Natural killer cell treated with Interleukin-12 subunit alpha and Interleukin-12 subunit beta and Interleukin-15 and Interleukin-18, amount 100 ng/mL, for 72 hours (primary cell): ENCODE measurements at regions not wholly inside any gene's neighbourhood (a gene's known extent, or its start where the extent isn't known, plus 50 kb on each side); places are given as distances from the start of the nearest gene placed in this dataset.

Source experiments
- ATAC-seq, 2 donors: fragments of 150-1000 bp; cut with Tn5 transposase in 1 of 2; sonication (Bioruptor Pico), chemical (Tn5 transposase) in 1 of 2; 2 replicates each; pipeline ENCODE4 v1.10.0; 2021
- DNase-seq: peaks from one replicate; pipeline ENCODE4 v3.0.0; 2022; ENCODE audit warnings: low spot score
- H3K27ac Mint-ChIP-seq, 2 donors: 1 replicate in 1 of 2; 2 replicates in 1 of 2; pipeline ENCODE4 v1.8.0; 2022; ENCODE audit warnings: mixed read lengths in 2 of 2, mild to moderate bottlenecking in 1 of 2, moderate library complexity in 1 of 2
- H3K27me3 Mint-ChIP-seq, 2 donors: 1 replicate in 1 of 2; 2 replicates in 1 of 2; pipeline ENCODE4 v1.8.0; 2022; ENCODE audit warnings: mixed read lengths in 2 of 2
- H3K36me3 Mint-ChIP-seq: one replicate; pipeline ENCODE4 v1.8.0; 2022; ENCODE audit warnings: mixed read lengths
- H3K4me1 Mint-ChIP-seq, 2 donors: 1 replicate in 1 of 2; 2 replicates in 1 of 2; pipeline ENCODE4 v1.8.0; 2022; ENCODE audit warnings: low read depth in 2 of 2, mixed read lengths in 2 of 2, mild to moderate bottlenecking in 1 of 2
- H3K4me3 Mint-ChIP-seq: one replicate; pipeline ENCODE4 v1.8.0; 2022; ENCODE audit warnings: mixed read lengths
- H3K9me3 Mint-ChIP-seq: 2 replicates; pipeline ENCODE4 v1.8.0; 2022; ENCODE audit warnings: mixed read lengths

DNA sequence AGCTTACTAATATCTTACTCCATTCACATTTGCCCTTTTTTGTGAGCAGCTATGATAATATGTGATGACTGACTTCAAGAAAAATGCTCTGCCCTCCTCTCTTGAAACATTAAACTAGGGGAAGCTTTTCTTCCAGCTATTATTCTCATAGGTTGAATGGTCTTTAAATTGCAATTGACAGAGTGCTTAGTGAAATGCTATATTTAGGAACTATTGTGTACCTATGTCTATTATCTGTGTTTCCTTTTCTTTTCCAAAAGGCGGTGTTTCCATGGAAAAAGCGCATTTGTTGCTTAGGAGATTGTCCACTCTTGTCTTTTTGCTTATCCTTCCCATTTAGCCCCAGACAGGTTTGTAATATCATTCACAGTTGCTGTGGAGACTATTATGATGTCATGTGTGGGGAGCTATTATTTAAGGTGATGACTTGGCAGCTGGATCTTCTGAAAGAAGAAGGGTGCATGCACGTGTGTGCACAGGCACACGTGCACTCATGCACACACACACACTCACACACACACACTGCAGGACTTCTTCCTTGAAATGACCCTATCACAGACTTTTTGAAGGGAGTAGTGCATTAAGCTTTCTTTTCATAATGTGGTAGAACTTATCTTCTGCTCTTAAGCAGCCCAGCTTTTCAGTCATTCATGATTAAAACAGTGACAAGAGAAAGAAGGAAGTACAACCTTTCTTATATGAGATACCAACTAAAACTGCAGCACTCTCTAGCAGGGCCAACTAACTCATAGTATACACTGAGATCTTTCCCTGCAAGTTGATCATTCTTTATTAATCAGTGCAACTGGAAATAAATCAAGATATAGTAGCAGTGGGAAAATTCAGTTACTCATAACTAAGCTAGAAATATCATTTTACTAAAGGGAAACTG, 340.8 kb upstream of the MTNR1B start:
- H3K4me3 Mint-ChIP-seq = no peak overlapping the region

DNA sequence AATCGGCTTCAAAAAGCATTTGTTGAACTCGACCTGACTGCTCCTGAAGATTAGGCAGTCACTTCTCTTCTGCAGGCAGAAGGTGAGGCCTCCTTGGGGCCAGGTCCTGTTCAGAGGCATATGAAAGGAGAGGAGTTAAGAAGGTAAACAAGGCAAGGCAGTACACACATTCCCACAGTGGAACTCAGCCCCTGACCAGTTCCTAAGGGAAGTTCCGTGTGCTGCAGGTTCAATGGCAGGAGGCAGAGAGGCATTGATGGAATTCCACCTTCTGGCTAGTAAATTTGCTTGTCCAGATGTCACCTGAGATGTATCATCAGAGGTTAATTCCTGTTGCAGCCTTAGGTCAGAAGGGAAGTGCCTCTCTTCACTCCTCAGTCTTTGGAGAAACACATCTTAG, 337.0 kb upstream of the MTNR1B start:
- ATAC-seq (no peak), DNase-seq (no peak)
- Mint-ChIP-seq H3K4me1 (no peaks in the 10 kb centered on the region), H3K4me3 (no peak overlapping the region), H3K27me3 (no peaks in the 10 kb centered on the region), H3K27ac (no peak overlapping the region), H3K9me3 (peaks cover 8% of the 10 kb centered on the region), H3K36me3 (peaks cover 5% of the 10 kb centered on the region)

More for the DNA sequence above, 340.8 kb upstream of the MTNR1B start:
- ATAC-seq (no peak), DNase-seq (no peak)
- Mint-ChIP-seq H3K27me3 (no peaks in the 10 kb centered on the region), H3K9me3 (peaks cover 15% of the 10 kb centered on the region), H3K27ac (no peak overlapping the region), H3K36me3 (peaks cover 5% of the 10 kb centered on the region), H3K4me1 (no peaks in the 10 kb centered on the region)

DNA sequence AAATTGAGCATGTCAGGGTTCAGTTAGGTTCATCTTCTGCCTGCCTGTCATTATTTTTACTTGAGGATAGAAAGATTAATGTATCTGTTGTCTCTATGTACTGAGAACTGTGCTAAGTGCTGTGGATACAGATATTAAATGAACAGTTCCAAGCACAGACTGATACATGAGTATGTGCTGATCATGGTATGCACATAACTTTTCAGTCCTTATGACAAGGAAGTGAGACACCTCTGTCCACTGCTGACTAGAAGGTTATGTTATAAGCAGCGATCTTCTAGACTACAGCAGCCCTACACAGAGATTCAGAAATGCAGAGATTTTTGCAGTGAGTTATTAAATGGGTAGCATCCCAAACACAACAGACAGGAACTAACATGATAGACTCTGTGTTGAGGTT, 335.6 kb upstream of the MTNR1B start:
- H3K27me3 Mint-ChIP-seq = no peaks in the 10 kb centered on the region
- no peaks in the 10 kb centered on the region for H3K4me1 Mint-ChIP-seq

DNA sequence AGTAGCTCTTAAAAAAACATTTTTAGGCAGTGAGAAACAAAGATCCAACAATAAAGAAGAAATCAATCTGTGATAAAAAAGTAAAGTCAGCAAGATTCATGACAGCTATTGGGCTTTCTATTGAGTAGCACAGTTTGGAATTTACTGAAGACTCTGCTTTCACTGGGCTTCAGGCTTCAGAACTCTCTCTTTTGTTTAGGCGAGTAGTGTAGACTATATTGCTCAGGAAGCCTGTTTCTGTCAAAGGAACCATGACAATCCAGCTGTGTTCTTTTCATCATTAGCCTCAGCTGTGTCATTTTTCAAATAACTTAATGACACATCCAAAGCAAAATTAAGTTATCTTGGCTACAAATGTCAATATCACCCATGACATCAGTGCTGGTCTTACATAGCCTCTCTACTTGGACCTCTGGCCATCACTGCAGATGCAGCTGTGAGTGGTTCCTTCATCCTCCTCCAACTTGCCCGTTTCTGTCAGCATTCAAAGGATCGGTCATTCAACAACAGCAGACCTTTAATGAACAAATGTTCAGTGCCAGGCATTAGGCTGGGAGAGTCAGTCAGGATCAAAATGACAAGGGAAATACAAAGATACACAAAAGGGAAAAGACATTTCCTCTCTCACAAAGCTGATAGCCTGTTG, 332.8 kb upstream of the MTNR1B start:
- ATAC-seq = no peak
- no peaks in the 10 kb centered on the region for H3K27me3 Mint-ChIP-seq

More for the DNA sequence above, 335.6 kb upstream of the MTNR1B start:
- Mint-ChIP-seq H3K9me3 (peaks cover 11% of the 10 kb centered on the region), H3K27ac (no peak overlapping the region), H3K36me3 (peaks cover 5% of the 10 kb centered on the region), H3K4me3 (no peak overlapping the region)
- no peak for ATAC-seq
- no peak for DNase-seq

DNA sequence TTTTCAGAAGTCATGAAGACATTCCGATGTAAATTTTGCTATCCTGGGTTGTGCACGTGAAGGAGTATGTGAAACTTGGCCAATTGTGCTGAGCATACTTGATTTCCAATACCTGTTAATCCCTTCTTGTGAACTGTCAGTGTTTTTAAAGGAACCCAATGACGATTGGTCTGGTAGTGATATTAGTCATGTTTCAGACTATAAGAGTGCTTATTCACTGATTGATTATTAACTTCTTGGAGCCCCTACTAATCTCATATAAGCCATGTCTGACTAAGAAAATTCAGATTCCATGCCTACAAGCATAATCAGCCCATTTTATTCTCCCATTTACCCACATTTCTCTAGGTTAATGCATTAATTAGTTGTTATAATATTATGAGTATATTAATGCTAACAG, 330.8 kb upstream of the MTNR1B start:
- H3K4me1 Mint-ChIP-seq = no peaks in the 10 kb centered on the region
- no peak overlapping the region for H3K27ac Mint-ChIP-seq
- ATAC-seq = no peak

More for the DNA sequence above, 332.8 kb upstream of the MTNR1B start:
- no peaks in the 10 kb centered on the region for H3K36me3 Mint-ChIP-seq
- no peaks in the 10 kb centered on the region for H3K4me1 Mint-ChIP-seq
- no peak overlapping the region for H3K4me3 Mint-ChIP-seq
- peaks cover 3% of the 10 kb centered on the region for H3K9me3 Mint-ChIP-seq
- no peak for DNase-seq
- H3K27ac Mint-ChIP-seq = no peak overlapping the region

DNA sequence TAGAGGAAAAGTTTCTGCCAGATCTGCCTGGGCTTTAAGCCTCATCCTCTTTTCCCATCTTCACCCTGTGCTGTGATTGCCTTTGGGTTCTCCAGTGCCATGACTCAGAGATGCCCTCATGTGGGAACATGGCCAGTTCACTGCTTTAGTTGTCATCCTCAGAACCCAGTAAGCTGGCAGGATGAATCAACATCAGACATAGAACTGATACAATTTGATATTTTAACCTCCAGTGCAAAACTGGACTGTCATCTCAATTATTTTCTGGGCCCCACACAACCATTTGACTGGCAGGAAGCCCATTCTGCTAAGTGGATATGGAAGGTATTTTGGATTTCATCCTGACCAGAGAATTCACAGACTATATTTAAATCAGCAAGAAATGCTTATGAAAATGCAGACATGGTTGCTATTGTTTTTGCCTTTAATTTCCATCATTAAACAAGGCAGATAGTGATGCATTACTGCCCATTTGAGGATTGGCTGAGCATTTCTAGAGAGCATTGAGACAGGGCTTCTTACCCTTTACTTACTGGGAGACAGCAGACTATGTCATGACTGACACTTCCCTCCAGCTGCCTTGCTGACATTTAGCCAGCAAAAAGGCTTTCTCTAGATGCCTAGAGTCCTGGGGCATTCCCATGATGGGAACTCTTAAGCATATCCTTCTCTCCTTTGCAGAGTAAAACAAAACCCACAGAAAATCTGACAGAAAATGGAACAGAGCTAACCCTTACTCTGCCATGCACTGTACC, 327.1 kb upstream of the MTNR1B start:
- Mint-ChIP-seq H3K27ac (no peak overlapping the region), H3K4me1 (no peaks in the 10 kb centered on the region), H3K9me3 (peaks cover 3% of the 10 kb centered on the region), H3K36me3 (no peaks in the 10 kb centered on the region), H3K27me3 (no peaks in the 10 kb centered on the region), H3K4me3 (no peak overlapping the region)
- ATAC-seq (no peak), DNase-seq (no peak)

More for the DNA sequence above, 330.8 kb upstream of the MTNR1B start:
- H3K4me3 Mint-ChIP-seq = no peak overlapping the region
- peaks cover 3% of the 10 kb centered on the region for H3K9me3 Mint-ChIP-seq
- H3K27me3 Mint-ChIP-seq = no peaks in the 10 kb centered on the region
- no peaks in the 10 kb centered on the region for H3K36me3 Mint-ChIP-seq
- DNase-seq = no peak

DNA sequence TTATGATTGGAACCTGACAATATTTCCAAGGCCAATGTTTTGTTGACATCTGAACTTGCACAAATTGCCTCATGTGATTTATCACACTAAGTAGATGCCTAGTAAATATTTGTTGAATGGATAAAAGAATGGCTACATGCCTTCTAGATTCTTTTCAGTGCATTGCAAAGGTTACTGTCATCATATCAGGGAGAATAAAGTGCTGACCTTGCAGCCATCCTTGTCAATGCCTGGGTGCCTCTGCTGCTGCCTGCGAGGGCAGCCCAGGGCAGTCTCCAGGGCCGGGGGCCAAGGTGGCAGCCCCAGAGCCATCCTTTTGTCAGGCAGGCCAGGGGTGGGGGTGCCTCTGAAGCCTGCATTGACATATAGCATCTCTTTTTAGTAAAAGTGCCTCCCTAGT, 325.6 kb upstream of the MTNR1B start:
- ATAC-seq (no peak), DNase-seq (no peak)
- H3K4me3 Mint-ChIP-seq = no peak overlapping the region
- no peaks in the 10 kb centered on the region for H3K27me3 Mint-ChIP-seq
- H3K36me3 Mint-ChIP-seq = no peaks in the 10 kb centered on the region
- H3K4me1 Mint-ChIP-seq = no peaks in the 10 kb centered on the region
- H3K9me3 Mint-ChIP-seq = no peaks in the 10 kb centered on the region
- no peak overlapping the region for H3K27ac Mint-ChIP-seq

DNA sequence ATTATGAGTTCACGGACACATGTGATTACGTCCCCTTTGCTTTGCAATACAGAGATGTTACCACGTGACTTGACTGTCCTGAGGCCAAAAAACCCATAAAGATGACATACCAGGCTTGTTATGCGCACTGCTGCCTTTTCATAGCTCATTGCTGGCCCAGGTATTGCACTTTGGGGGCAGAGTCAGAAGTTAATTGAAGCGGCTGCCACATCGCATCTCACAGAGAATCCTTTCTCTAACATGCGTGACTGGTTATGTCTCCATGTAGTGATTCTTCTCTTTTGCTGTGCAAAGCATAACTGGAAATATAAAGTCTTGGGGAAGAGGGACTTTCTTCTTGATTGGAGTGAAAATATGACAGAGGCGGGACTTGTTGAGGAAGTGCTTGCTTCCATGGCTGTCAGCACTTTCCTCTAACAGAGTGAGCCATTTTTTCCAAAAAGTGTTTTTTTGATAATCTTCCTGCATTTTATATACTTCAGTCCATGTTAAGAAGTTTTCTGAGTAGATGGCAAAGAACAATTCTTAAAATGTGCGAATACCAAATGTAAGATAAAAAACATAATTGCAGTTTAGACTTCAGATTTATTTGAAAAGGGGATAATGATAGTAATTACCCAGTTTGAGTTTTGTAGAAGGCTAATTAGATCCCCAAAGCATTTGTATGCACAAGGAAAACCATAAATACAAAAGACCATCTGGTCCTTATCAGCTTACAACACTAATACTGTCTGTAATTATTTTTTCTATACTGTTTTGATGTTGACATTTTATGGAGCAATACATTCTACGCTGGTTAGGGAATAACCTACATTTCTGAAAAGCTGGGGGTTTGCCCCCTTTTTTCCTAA, 324.6 kb upstream of the MTNR1B start:
- Mint-ChIP-seq H3K9me3 (no peaks in the 10 kb centered on the region), H3K4me1 (no peaks in the 10 kb centered on the region), H3K27me3 (no peaks in the 10 kb centered on the region), H3K36me3 (no peaks in the 10 kb centered on the region), H3K4me3 (no peak overlapping the region), H3K27ac (no peak overlapping the region)
- DNase-seq (no peak), ATAC-seq (no peak)

DNA sequence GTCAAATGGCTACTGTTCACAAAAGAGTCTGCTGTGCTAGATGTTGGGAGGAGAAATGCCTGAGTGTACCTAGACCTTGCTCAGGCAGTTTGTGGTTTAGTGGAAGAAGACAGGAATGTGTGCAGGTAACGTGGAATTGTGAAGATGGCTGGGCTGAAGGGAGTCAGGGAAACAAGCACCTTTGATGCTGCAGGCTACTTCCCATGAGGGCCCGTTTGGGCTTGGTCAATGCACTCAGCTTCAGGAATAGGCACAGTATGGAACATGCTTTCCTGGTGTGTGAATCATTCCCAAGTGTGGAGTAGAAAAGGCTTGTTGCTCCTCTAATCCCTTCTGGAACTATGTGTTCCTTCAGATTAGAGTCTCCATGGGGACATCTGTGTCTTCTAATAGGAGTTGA, 318.3 kb upstream of the MTNR1B start:
- no peak overlapping the region for H3K27ac Mint-ChIP-seq
- ATAC-seq = no peak
- no peak for DNase-seq
- no peaks in the 10 kb centered on the region for H3K4me1 Mint-ChIP-seq
- no peak overlapping the region for H3K4me3 Mint-ChIP-seq
- no peaks in the 10 kb centered on the region for H3K36me3 Mint-ChIP-seq
- H3K27me3 Mint-ChIP-seq = no peaks in the 10 kb centered on the region
- peaks cover 13% of the 10 kb centered on the region for H3K9me3 Mint-ChIP-seq

DNA sequence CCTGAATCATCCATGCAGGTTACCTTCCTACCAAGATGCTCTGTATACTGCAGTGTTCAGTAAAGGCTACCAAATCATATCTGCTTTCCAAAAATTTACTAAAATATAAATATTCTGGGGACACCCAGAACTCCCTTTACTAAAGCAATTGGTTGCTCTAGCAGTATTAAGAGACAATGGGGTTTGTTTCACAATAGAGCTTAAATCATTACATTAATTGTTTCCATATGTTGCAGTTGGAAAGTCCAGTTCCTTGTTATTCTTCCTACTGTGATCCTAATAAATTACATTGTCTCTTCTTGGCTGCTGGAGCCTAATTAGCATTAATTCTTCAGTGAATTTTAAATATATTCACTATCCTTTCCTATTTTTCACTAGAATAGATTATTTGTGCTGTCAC, 316.0 kb upstream of the MTNR1B start:
- DNase-seq (no peak), ATAC-seq (no peak)
- no peaks in the 10 kb centered on the region for H3K27me3 Mint-ChIP-seq
- no peaks in the 10 kb centered on the region for H3K36me3 Mint-ChIP-seq
- H3K4me3 Mint-ChIP-seq = no peak overlapping the region
- no peak overlapping the region for H3K27ac Mint-ChIP-seq
- peaks cover 16% of the 10 kb centered on the region for H3K9me3 Mint-ChIP-seq
- no peaks in the 10 kb centered on the region for H3K4me1 Mint-ChIP-seq

DNA sequence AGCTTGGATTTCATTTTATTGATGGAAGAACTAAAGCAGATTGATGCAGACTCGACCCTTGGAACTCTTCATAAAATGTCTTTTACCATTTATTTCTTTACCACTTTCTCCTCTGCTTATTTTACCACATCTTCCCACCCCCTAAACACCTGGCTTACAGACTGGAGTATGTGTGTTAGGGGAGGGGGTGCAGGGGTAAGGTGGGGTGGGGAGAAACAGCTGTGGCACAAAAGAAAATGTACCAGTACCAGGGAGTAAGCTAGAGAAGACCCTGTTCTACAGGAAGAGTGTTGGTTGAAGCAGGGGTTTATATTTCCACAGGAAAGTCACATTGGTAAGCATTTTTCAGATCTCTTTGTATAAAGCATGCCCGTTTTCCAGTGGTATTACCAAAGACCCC, 312.7 kb upstream of the MTNR1B start:
- ATAC-seq = no peak
- Mint-ChIP-seq H3K27ac (no peak overlapping the region), H3K4me3 (no peak overlapping the region), H3K9me3 (peaks cover 21% of the 10 kb centered on the region), H3K27me3 (no peaks in the 10 kb centered on the region), H3K4me1 (no peaks in the 10 kb centered on the region), H3K36me3 (no peaks in the 10 kb centered on the region)
- DNase-seq = no peak

DNA sequence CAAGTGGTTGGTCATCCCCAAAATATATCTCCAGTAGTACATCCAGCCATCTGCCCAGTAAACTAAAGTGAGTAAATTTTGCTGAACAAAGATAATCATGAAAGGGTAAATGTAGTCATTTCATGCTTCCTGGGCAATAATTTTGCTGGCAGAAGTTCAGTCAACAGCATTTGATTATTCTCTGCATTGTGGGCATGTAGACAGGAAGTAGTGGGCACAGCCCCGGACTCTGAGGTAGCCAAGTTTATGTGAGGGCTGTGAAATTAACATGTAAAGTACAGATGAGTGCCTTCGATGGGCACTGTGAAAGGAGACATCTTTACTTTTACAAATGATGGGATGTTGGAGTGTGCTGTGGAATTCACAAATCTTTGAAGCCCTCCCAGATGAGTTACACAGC, 312.2 kb upstream of the MTNR1B start:
- ATAC-seq = no peak
- H3K4me1 Mint-ChIP-seq = no peaks in the 10 kb centered on the region
- no peaks in the 10 kb centered on the region for H3K27me3 Mint-ChIP-seq
- H3K27ac Mint-ChIP-seq = no peak overlapping the region
- DNase-seq = no peak
- peaks cover 24% of the 10 kb centered on the region for H3K9me3 Mint-ChIP-seq
- H3K36me3 Mint-ChIP-seq = no peaks in the 10 kb centered on the region
- no peak overlapping the region for H3K4me3 Mint-ChIP-seq

DNA sequence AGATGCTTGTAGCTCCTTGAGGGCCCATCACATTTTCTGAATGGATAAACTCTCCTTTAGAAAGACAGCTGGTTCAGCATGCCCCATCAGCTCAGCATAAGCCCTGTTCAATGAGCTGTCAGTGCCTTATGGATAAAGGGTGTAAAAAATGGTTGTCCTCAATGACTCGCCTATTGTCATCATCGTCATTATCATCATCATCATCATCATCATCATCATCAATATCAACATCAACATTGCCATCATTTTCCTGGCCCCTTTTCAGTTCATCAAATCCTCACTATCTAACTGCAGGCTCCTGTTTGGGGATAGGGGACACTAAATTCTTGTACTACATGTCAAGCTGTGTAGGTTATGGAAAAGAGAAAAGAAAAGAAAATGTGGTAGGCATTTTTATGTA, 310.7 kb upstream of the MTNR1B start:
- H3K27ac Mint-ChIP-seq = no peak overlapping the region
- no peak overlapping the region for H3K4me3 Mint-ChIP-seq
- no peaks in the 10 kb centered on the region for H3K27me3 Mint-ChIP-seq
- DNase-seq (no peak), ATAC-seq (no peak)
- H3K36me3 Mint-ChIP-seq = no peaks in the 10 kb centered on the region
- no peaks in the 10 kb centered on the region for H3K4me1 Mint-ChIP-seq
- peaks cover 24% of the 10 kb centered on the region for H3K9me3 Mint-ChIP-seq
